ENCODE measurements at regions not wholly inside any gene's neighbourhood (a gene's known extent, or its start where the extent isn't known, plus 50 kb on each side); places are given as distances from the start of the nearest gene placed in this dataset.

- DNase-seq (ENCODE audit: extremely low spot score): no peak
- TF ChIP-seq CTCF (IDR thresholded peaks at IDR 0.05; ENCODE audit: control extremely low read depth, extremely low read depth, low read depth, missing control alignments): no peak
- ChIA-PET CTCF (interaction anchor here (1.1 to 1.5 kb wide), 3 partner anchors 10 to 41 kb away, joined by 3 to 5 read pairs (median 3); no protein-coding TSS in a partner anchor), POLR2A (no interaction called here)
Measured at GRCh38 chr20:60252866-60253265, 294.6 kb downstream of the CDH26 start.

- ChIA-PET POLR2A (no interaction called here), CTCF (interaction anchor here (1.1 to 1.5 kb wide), 3 partner anchors 9 to 41 kb away, joined by 3 to 5 read pairs (median 3); no protein-coding TSS in a partner anchor)
- DNase-seq (ENCODE audit: extremely low spot score): no peak
- TF ChIP-seq CTCF (IDR thresholded peaks at IDR 0.05; ENCODE audit: control extremely low read depth, extremely low read depth, low read depth, missing control alignments): no peak
Measured at GRCh38 chr20:60253471-60253870, 295.2 kb downstream of the CDH26 start.

GRCh38 chr20:60254901-60255411 lies 296.7 kb downstream of the CDH26 start:
- no peak for DNase-seq (ENCODE audit: extremely low spot score)
- TF ChIP-seq CTCF (IDR thresholded peaks at IDR 0.05; ENCODE audit: control extremely low read depth, extremely low read depth, low read depth, missing control alignments): no peak
- CTCF ChIA-PET: interaction anchor here (0.8 kb wide), 1 partner anchor 10 kb away, joined by 4 read pairs; no protein-coding TSS in a partner anchor
- POLR2A ChIA-PET: no interaction called here

GRCh38 chr20:60255415-60255814 lies 297.2 kb downstream of the CDH26 start:
- DNase-seq (ENCODE audit: extremely low spot score): no peak
- ChIA-PET POLR2A (no interaction called here), CTCF (interaction anchor here (0.8 kb wide), 1 partner anchor 10 kb away, joined by 4 read pairs; no protein-coding TSS in a partner anchor)
- TF ChIP-seq CTCF (IDR thresholded peaks at IDR 0.05; ENCODE audit: control extremely low read depth, extremely low read depth, low read depth, missing control alignments): no peak

- CTCF ChIA-PET: interaction anchor here (0.8 kb wide), 1 partner anchor 9 kb away, joined by 4 read pairs; no protein-coding TSS in a partner anchor
Measured at GRCh38 chr20:60255866-60256265, 297.6 kb downstream of the CDH26 start.

GRCh38 chr20:60256811-60257210 lies 298.6 kb downstream of the CDH26 start:
- ChIA-PET POLR2A (no interaction called here), CTCF (no interaction called here)
- DNase-seq (ENCODE audit: extremely low spot score): no peak
- no peak for TF ChIP-seq CTCF (IDR thresholded peaks at IDR 0.05; ENCODE audit: control extremely low read depth, extremely low read depth, low read depth, missing control alignments)

More at GRCh38 chr20:60255866-60256265, 297.6 kb downstream of the CDH26 start:
- TF ChIP-seq CTCF (IDR thresholded peaks at IDR 0.05; ENCODE audit: control extremely low read depth, extremely low read depth, low read depth, missing control alignments): no peak
- no peak for DNase-seq (ENCODE audit: extremely low spot score)
- POLR2A ChIA-PET: no interaction called here
